ENCODE measurements at regions not wholly inside any gene's neighbourhood (a gene's known extent, or its start where the extent isn't known, plus 50 kb on each side); places are given as distances from the start of the nearest gene placed in this dataset.

- no peak for DNase-seq
These were observed 141.8 kb upstream of the DYRK2 start for GRCh38 chr12:67506739-67507138.

GRCh38 chr12:67508830-67509229, 139.7 kb upstream of the DYRK2 start:
- DNase-seq: no peak

- DNase-seq: no peak
These were observed 138.7 kb upstream of the DYRK2 start for GRCh38 chr12:67509666-67510386.

- DNase-seq: no peak
These were observed 136.5 kb upstream of the DYRK2 start for GRCh38 chr12:67512061-67512460.

GRCh38 chr12:67514502-67514901, 134.0 kb upstream of the DYRK2 start:
- DNase-seq: no peak

- DNase-seq: peak; percentile 10
These were observed 132.7 kb upstream of the DYRK2 start for GRCh38 chr12:67515679-67516340.

- DNase-seq: no peak
These were observed 131.2 kb upstream of the DYRK2 start for GRCh38 chr12:67517181-67517887.

- no peak for DNase-seq
These were observed 128.8 kb upstream of the DYRK2 start for GRCh38 chr12:67519484-67520433.

- no peak for DNase-seq
These were observed 127.9 kb upstream of the DYRK2 start for GRCh38 chr12:67520606-67521005.

- no peak for DNase-seq
These were observed 126.3 kb upstream of the DYRK2 start for GRCh38 chr12:67522222-67522621.

GRCh38 chr12:67523538-67523937, 125.0 kb upstream of the DYRK2 start:
- DNase-seq: no peak

GRCh38 chr12:67524861-67525616, 123.5 kb upstream of the DYRK2 start:
- no peak for DNase-seq

GRCh38 chr12:67525617-67525884, 123.0 kb upstream of the DYRK2 start:
- no peak for DNase-seq

GRCh38 chr12:67526129-67526528, 122.4 kb upstream of the DYRK2 start:
- no peak for DNase-seq

- DNase-seq: no peak
These were observed 117.5 kb upstream of the DYRK2 start for GRCh38 chr12:67531051-67531450.

GRCh38 chr12:67531501-67531900, 117.0 kb upstream of the DYRK2 start:
- no peak for DNase-seq

GRCh38 chr12:67533159-67533558, 115.4 kb upstream of the DYRK2 start:
- no peak for DNase-seq

- DNase-seq: no peak
These were observed 114.5 kb upstream of the DYRK2 start for GRCh38 chr12:67534046-67534445.

- no peak for DNase-seq
These were observed 113.9 kb upstream of the DYRK2 start for GRCh38 chr12:67534681-67535080.

GRCh38 chr12:67535176-67535575, 113.4 kb upstream of the DYRK2 start:
- no peak for DNase-seq

- DNase-seq: no peak
These were observed 112.6 kb upstream of the DYRK2 start for GRCh38 chr12:67535971-67536370.

GRCh38 chr12:67539329-67539728, 109.2 kb upstream of the DYRK2 start:
- no peak for DNase-seq
